ENCODE measurements at regions not wholly inside any gene's neighbourhood (a gene's known extent, or its start where the extent isn't known, plus 50 kb on each side); places are given as distances from the start of the nearest gene placed in this dataset.

GRCh38 chr4:175418516-175418915, 393.5 kb downstream of the GPM6A start:
- no peak overlapping the region for H3K27ac Mint-ChIP-seq
- no peak for ATAC-seq
- CTCF ChIA-PET, result no interaction called here
- no peaks in the 10 kb centered on the region for H3K27me3 Mint-ChIP-seq (ENCODE audit: low read depth)
- peaks cover 8% of the 10 kb centered on the region; the same call in 1 of the 2 replicates for H3K36me3 Mint-ChIP-seq
- no peak overlapping the region for H3K4me3 Mint-ChIP-seq
- H3K4me1 Mint-ChIP-seq, result peaks cover 23% of the 10 kb centered on the region
- peaks cover 33% of the 10 kb centered on the region for H3K9me3 Mint-ChIP-seq
- no peak for TF ChIP-seq SOX15 (CRISPR knock-in tag; IDR thresholded peaks at IDR 0.05)
- no peak for TF ChIP-seq E2F5 (CRISPR knock-in tag; IDR thresholded peaks at IDR 0.05)
- POLR2A ChIA-PET, result no interaction called here
- DNase-seq (ENCODE audit: low spot score), result no peak

GRCh38 chr4:175419236-175419718, 392.8 kb downstream of the GPM6A start:
- no peak for TF ChIP-seq NR3C1 (CRISPR knock-in tag; conservative IDR thresholded peaks at IDR 0.05; ENCODE audit: low read depth)
- no peak for TF ChIP-seq ZMAT4 (CRISPR knock-in tag; IDR thresholded peaks at IDR 0.05)
- TF ChIP-seq ZBTB21 (CRISPR knock-in tag; IDR thresholded peaks at IDR 0.05; ENCODE audit: borderline replicate concordance), result no peak
- no peak for TF ChIP-seq TEAD1 (CRISPR knock-in tag; IDR thresholded peaks at IDR 0.05)
- no peak for TF ChIP-seq OVOL2 (CRISPR knock-in tag; IDR thresholded peaks at IDR 0.05; ENCODE audit: borderline replicate concordance)
- no peak for TF ChIP-seq NR2C2 (CRISPR knock-in tag; IDR thresholded peaks at IDR 0.05)
- TF ChIP-seq IRF1 (CRISPR knock-in tag; IDR thresholded peaks at IDR 0.05), result no peak
- TF ChIP-seq RORB (CRISPR knock-in tag; IDR thresholded peaks at IDR 0.05), result no peak
- TF ChIP-seq CREM (CRISPR knock-in tag; IDR thresholded peaks at IDR 0.05), result no peak
- no peak for TF ChIP-seq NFYB (CRISPR knock-in tag; conservative IDR thresholded peaks at IDR 0.05; ENCODE audit: low read depth)
- TF ChIP-seq NFE2L1 (CRISPR knock-in tag; IDR thresholded peaks at IDR 0.05), result no peak
- TF ChIP-seq ERG (CRISPR knock-in tag; IDR thresholded peaks at IDR 0.05), result no peak
- no peak for TF ChIP-seq MLX (CRISPR knock-in tag; IDR thresholded peaks at IDR 0.05)
- TF ChIP-seq TCF7 (CRISPR knock-in tag; IDR thresholded peaks at IDR 0.05; ENCODE audit: low read depth), result no peak
- no peak for TF ChIP-seq TP53 (CRISPR knock-in tag; IDR thresholded peaks at IDR 0.05)
- no peak for TF ChIP-seq ZBTB43 (CRISPR knock-in tag; IDR thresholded peaks at IDR 0.05)
- no peak for TF ChIP-seq PRDM15 (CRISPR knock-in tag; IDR thresholded peaks at IDR 0.05)
- TF ChIP-seq ZNF263 (CRISPR knock-in tag; IDR thresholded peaks at IDR 0.05; ENCODE audit: low read depth), result no peak
- TF ChIP-seq EMX1 (CRISPR knock-in tag; IDR thresholded peaks at IDR 0.05), result no peak
- CTCF ChIA-PET, result no interaction called here
- H3K27me3 Mint-ChIP-seq (ENCODE audit: low read depth), result no peaks in the 10 kb centered on the region
- peaks cover 20% of the 10 kb centered on the region for H3K4me1 Mint-ChIP-seq
- H3K27ac Mint-ChIP-seq, result no peak overlapping the region
- no peak for ATAC-seq
- peaks cover 7% of the 10 kb centered on the region; the same call in 1 of the 2 replicates for H3K36me3 Mint-ChIP-seq
- no peak for DNase-seq (ENCODE audit: low spot score)
- H3K9me3 Mint-ChIP-seq, result peaks cover 27% of the 10 kb centered on the region
- no peak overlapping the region for H3K4me3 Mint-ChIP-seq
- POLR2A ChIA-PET, result no interaction called here

All from WTC11 (cell line).